Astrocyte (in vitro differentiated cells and primary cell): ENCODE measurements at regions not wholly inside any gene's neighbourhood (a gene's known extent, or its start where the extent isn't known, plus 50 kb on each side); places are given as distances from the start of the nearest gene placed in this dataset.

ENCODE experiments used
- DNase-seq: peaks from one replicate; pipeline ENCODE4 v3.0.0-alpha.2; 2010; ENCODE audit warnings: low read depth
- FAIRE-seq: peaks from 2 replicates; lab custom pipeline; 2011; peaks lifted over from hg19 to GRCh38; lab: Jason Lieb, UNC
- H2AFZ ChIP-seq: 2 replicates; pipeline ENCODE4 v1.6.0; 2012; ENCODE audit warnings: low read depth, low read length, inconsistent platforms
- H3K27ac ChIP-seq: 2 replicates; pipeline ENCODE4 v1.5.1; 2011; ENCODE audit warnings: low read depth, low read length, inconsistent platforms
- H3K27me3 ChIP-seq: 2 replicates; pipeline ENCODE4 v1.6.0; 2011; ENCODE audit warnings: low read length, inconsistent platforms; ENCODE audit not compliant: insufficient read depth
- H3K36me3 ChIP-seq: 2 replicates; pipeline ENCODE4 v1.5.1; 2011; ENCODE audit warnings: low read length, inconsistent platforms; ENCODE audit not compliant: insufficient read depth
- H3K4me1 ChIP-seq: 2 replicates; pipeline ENCODE4 v1.5.1; 2011; ENCODE audit warnings: low read length, inconsistent platforms; ENCODE audit not compliant: insufficient read depth
- H3K4me2 ChIP-seq: 2 replicates; pipeline ENCODE4 v1.6.0; 2012; ENCODE audit warnings: low read length, inconsistent platforms
- H3K4me3 ChIP-seq: 2 replicates; pipeline ENCODE4 v1.5.1; 2011; ENCODE audit warnings: low read depth, mild to moderate bottlenecking, low read length, inconsistent platforms; ENCODE audit not compliant: insufficient read depth
- H3K79me2 ChIP-seq: 2 replicates; pipeline ENCODE4 v1.6.0; 2012; ENCODE audit warnings: mild to moderate bottlenecking, low read length, inconsistent platforms; ENCODE audit not compliant: insufficient read depth
- H3K9ac ChIP-seq: 2 replicates; pipeline ENCODE4 v1.6.0; 2012; ENCODE audit warnings: mild to moderate bottlenecking, low read length, inconsistent platforms
- H3K9me3 ChIP-seq: 2 replicates; pipeline ENCODE4 v1.5.1; 2012; ENCODE audit warnings: low read depth, mild to moderate bottlenecking, low read length, inconsistent platforms; ENCODE audit not compliant: insufficient read depth
- H4K20me1 ChIP-seq: 2 replicates; pipeline ENCODE4 v1.6.0; 2012; ENCODE audit warnings: low read length, inconsistent platforms; ENCODE audit not compliant: insufficient read depth
- H3K27ac Mint-ChIP-seq: one replicate; pipeline ENCODE4 v1.8.0; 2021; ENCODE audit warnings: mild to moderate bottlenecking, mixed read lengths; ENCODE audit not compliant: unreplicated experiment
- H3K27me3 Mint-ChIP-seq: one replicate; pipeline ENCODE4 v1.8.0; 2021; ENCODE audit warnings: low read depth, mixed read lengths; ENCODE audit not compliant: unreplicated experiment
- H3K36me3 Mint-ChIP-seq: one replicate; pipeline ENCODE4 v1.8.0; 2021; ENCODE audit warnings: low read depth, mixed read lengths; ENCODE audit not compliant: unreplicated experiment
- H3K4me1 Mint-ChIP-seq: one replicate; pipeline ENCODE4 v1.8.0; 2021; ENCODE audit warnings: low read depth, mixed read lengths; ENCODE audit not compliant: unreplicated experiment
- H3K4me3 Mint-ChIP-seq: one replicate; pipeline ENCODE4 v1.8.0; 2021; ENCODE audit warnings: mild to moderate bottlenecking, moderate library complexity, mixed read lengths; ENCODE audit not compliant: unreplicated experiment
- H3K9me3 Mint-ChIP-seq: one replicate; pipeline ENCODE4 v1.8.0; 2021; ENCODE audit warnings: mild to moderate bottlenecking, mixed read lengths; ENCODE audit not compliant: unreplicated experiment
- EZH2 ChIP-seq: IDR thresholded peaks from 2 replicates; pipeline ENCODE4 v1.6.1; 2012; ENCODE audit warnings: mild to moderate bottlenecking, low read length, inconsistent platforms; ENCODE audit not compliant: insufficient read depth
- TF ChIP-seq, protein P1 (sequence below): IDR thresholded peaks from 2 replicates; pipeline ENCODE4 v1.5.1; 2011; ENCODE audit warnings: low read depth, mild to moderate bottlenecking, inconsistent platforms, low read length, moderate library complexity; ENCODE audit not compliant: insufficient read depth

DNA sequence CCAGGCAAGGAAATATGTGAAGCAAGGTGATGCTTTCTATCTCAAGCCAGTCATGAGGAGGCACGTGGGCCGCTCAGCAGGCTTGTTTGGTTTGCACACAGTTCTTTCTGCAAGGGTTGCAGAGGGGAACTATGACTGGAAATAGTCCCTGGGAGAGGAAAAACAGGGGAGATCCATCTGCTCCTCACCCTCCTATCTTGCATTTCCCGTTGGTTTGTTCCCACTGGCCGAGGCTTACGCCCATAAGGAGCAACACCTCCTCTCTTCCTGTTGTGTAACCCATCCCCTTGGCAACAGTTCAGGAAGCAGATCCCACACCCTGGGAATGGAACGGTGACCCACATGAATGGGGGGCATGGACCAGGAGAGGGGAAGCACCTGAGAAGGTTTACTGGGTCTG is 72.1 kb upstream of the MAGI1 start:
- peaks cover 6% of the 10 kb centered on the region for H3K4me1 ChIP-seq
- H3K36me3 ChIP-seq: no peaks in the 10 kb centered on the region
- H3K4me2 ChIP-seq: peak overlapping the region; percentile 5
- H3K4me1 Mint-ChIP-seq: peaks cover 7% of the 10 kb centered on the region
- H3K4me3 ChIP-seq: no peak overlapping the region
- TF ChIP-seq, protein P1, sequence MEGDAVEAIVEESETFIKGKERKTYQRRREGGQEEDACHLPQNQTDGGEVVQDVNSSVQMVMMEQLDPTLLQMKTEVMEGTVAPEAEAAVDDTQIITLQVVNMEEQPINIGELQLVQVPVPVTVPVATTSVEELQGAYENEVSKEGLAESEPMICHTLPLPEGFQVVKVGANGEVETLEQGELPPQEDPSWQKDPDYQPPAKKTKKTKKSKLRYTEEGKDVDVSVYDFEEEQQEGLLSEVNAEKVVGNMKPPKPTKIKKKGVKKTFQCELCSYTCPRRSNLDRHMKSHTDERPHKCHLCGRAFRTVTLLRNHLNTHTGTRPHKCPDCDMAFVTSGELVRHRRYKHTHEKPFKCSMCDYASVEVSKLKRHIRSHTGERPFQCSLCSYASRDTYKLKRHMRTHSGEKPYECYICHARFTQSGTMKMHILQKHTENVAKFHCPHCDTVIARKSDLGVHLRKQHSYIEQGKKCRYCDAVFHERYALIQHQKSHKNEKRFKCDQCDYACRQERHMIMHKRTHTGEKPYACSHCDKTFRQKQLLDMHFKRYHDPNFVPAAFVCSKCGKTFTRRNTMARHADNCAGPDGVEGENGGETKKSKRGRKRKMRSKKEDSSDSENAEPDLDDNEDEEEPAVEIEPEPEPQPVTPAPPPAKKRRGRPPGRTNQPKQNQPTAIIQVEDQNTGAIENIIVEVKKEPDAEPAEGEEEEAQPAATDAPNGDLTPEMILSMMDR: no peak
- TF ChIP-seq EZH2: no peak
- H3K27me3 ChIP-seq: no peaks in the 10 kb centered on the region
- H3K27me3 Mint-ChIP-seq: no peaks in the 10 kb centered on the region
- H3K27ac ChIP-seq: no peak overlapping the region
- DNase-seq (no peak), FAIRE-seq (no peak)
- H3K4me3 Mint-ChIP-seq: no peak overlapping the region
- H2AFZ ChIP-seq: peak overlapping the region; percentile 51
- H3K27ac Mint-ChIP-seq: no peak overlapping the region
- H3K9me3 Mint-ChIP-seq: no peaks in the 10 kb centered on the region
- H4K20me1 ChIP-seq: no peaks in the 10 kb centered on the region
- no peaks in the 10 kb centered on the region for H3K79me2 ChIP-seq
- no peaks in the 10 kb centered on the region for H3K36me3 Mint-ChIP-seq
- no peaks in the 10 kb centered on the region for H3K9me3 ChIP-seq
- no peak overlapping the region for H3K9ac ChIP-seq

DNA sequence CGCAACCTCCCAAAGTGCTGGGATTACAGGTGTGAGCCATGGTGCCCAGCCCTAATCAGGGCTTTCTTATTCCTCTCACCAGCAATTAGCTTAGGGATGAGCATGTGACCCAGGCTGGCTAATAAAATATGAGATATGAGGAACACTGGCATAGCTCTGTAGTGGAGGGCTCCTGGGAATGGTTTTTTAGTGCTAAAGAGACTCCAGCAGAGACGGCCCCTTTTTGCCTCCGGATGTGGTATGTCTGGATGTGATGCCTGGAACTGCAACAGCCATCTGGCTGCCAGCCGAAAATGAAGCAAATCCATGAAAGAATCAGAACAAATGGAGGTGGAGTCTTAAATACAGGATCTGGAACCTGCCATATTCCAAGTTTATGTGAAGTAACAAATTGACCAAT is 69.1 kb upstream of the MAGI1 start:
- Histone ChIP-seq H3K4me3 (no peak overlapping the region), H4K20me1 (no peaks in the 10 kb centered on the region), H3K27ac (no peak overlapping the region), H3K9ac (no peak overlapping the region), H3K79me2 (no peaks in the 10 kb centered on the region), H3K9me3 (no peaks in the 10 kb centered on the region), H3K4me2 (no peak overlapping the region), H2AFZ (peak overlapping the region; percentile 38), H3K27me3 (no peaks in the 10 kb centered on the region), H3K4me1 (no peaks in the 10 kb centered on the region), H3K36me3 (no peaks in the 10 kb centered on the region)
- no peak for TF ChIP-seq EZH2
- TF ChIP-seq, protein P1: no peak
- Mint-ChIP-seq H3K4me1 (peaks cover 2% of the 10 kb centered on the region), H3K27me3 (no peaks in the 10 kb centered on the region), H3K27ac (peak overlapping the region; percentile 62), H3K4me3 (no peak overlapping the region), H3K36me3 (no peaks in the 10 kb centered on the region), H3K9me3 (no peaks in the 10 kb centered on the region)
- DNase-seq (peak; percentile 69), FAIRE-seq (no peak)

DNA sequence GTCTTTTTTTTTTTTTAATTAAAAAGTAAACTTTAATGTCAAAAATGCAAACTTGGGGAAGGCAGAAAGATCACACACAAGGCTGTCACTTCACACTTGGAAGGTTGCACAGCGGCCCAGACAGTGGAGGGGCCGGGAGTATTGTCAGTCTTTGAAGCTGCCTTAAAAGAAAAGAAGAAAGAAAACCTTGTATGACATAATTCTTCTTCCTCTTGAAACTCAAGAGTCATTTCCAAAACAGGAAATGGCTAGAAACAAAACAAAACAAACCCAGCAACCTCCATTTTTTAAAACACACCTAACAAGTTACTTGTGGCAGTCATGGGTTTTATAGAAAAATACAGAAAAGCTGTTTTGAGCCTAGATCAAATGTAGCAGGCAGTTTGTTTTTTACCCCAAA is 68.1 kb upstream of the MAGI1 start:
- peak overlapping the region; percentile 69 for H3K27ac Mint-ChIP-seq

More for the DNA sequence above, 68.1 kb upstream of the MAGI1 start:
- Histone ChIP-seq H3K79me2 (no peaks in the 10 kb centered on the region), H3K4me3 (no peak overlapping the region), H3K27me3 (no peaks in the 10 kb centered on the region), H3K27ac (no peak overlapping the region), H3K4me1 (no peaks in the 10 kb centered on the region), H3K9ac (no peak overlapping the region), H2AFZ (no peak overlapping the region), H3K9me3 (no peaks in the 10 kb centered on the region), H3K36me3 (no peaks in the 10 kb centered on the region), H3K4me2 (no peak overlapping the region), H4K20me1 (no peaks in the 10 kb centered on the region)
- H3K9me3 Mint-ChIP-seq: no peaks in the 10 kb centered on the region
- H3K4me1 Mint-ChIP-seq: peaks cover 2% of the 10 kb centered on the region
- no peaks in the 10 kb centered on the region for H3K36me3 Mint-ChIP-seq
- FAIRE-seq: no peak
- H3K4me3 Mint-ChIP-seq: no peak overlapping the region
- no peaks in the 10 kb centered on the region for H3K27me3 Mint-ChIP-seq
- no peak for TF ChIP-seq EZH2
- TF ChIP-seq, protein P1: no peak
- DNase-seq: no peak
